Fibroblast of skin of right biceps (primary cell): ENCODE measurements at regions not wholly inside any gene's neighbourhood (a gene's known extent, or its start where the extent isn't known, plus 50 kb on each side); places are given as distances from the start of the nearest gene placed in this dataset.

ENCODE experiments used
- DNase-seq: peaks from one replicate; pipeline ENCODE4 v3.0.0-alpha.2; 2013

DNA sequence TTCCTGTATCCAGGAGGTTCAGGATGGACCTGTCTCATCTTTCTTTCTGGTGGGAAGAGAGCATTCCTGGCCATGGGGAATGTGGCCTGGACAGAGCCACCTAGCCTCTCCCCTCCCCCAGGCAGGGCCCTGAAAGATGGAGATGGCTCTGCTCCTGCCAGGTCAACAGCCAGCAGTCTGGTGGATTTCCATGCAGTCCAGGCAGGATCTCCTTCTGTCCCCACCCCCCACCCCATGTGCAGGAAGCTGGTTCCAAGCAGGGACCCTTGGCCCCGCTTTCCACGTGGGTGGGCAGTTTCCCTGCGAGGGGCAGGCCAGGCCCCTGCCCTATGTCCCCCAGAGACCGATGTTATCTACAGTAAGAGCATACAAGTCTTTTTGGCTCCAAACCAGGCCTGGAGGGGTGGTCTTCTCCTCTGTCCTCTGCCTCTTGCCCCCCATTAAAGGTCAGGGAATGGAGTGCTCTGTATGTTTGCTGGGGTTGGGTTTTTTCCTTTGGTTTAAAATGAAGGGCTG lies 240.5 kb downstream of the SEC14L1 start:
- no peak for DNase-seq

- DNase-seq = no peak
Observed at GRCh38 chr17:77381731-77382130, 241.0 kb downstream of the SEC14L1 start.

DNA sequence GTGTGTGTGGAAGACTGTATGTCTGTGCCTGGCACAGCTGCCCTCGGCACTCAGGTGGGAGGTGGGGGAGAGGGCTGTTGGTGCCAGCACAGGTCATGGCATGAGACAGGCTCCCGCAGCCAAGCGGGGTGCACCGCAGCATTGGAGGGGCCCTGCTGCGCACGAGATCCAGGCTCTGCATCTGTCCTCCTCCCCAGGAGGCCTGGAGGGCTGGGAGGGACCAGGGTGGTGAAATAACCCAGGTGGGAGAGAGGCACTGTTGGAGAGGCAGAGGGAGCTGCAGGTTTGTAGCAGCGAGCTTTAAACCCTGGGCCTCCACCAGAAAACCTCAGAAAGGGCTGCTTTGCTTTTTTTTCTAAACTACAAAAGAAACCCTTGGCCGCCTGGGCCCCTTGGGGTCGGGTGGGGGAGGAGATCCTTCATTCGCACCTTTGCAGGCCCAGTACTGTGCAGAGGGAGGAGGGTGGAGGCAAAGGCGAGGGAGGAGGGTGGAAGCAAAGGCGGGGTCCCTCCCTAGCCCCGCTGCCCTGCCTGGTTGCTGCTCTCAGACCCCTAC lies 241.7 kb downstream of the SEC14L1 start:
- DNase-seq = no peak

GRCh38 chr17:77382966-77383612 lies 242.3 kb downstream of the SEC14L1 start:
- peak; percentile 61 for DNase-seq

- no peak for DNase-seq
Observed at GRCh38 chr17:77383613-77384608, 243.1 kb downstream of the SEC14L1 start.

DNA sequence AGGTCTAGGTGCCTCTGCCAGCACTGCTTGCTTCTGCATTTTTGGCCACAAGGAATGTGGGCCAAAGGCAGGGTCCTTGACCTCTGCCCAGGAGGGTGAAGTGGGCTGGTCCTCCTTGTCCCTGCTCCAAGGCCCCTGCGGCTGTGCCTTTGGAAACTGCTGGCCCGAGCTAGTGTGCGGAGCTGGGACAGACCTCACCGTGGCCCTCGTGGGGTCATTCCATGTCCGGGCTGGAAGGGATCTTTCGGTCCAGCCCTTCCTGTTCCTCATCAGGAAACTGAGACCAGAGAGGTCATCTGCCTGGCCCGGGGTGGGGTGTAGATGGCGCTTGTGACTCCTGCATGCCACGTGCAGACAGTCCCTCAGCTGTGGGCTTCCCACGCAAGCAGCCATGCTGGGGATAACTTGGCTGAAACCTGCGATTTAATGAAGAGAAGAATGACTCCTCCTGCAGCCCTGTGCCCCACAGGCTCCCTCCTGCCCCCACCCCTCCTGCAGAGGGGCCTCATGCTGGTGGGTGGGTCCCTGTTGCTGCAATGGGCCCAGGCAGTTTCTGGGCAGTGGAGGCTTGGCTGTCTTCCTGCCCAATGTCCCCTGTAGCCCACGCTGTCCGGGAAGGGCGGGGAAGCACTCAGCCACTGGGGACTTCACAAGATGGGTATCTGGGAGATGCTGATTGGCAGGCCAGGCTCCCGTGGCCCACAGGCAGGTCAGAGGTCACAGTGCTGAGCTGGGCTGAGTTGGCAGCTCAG lies 245.2 kb downstream of the SEC14L1 start:
- DNase-seq = no peak

DNA sequence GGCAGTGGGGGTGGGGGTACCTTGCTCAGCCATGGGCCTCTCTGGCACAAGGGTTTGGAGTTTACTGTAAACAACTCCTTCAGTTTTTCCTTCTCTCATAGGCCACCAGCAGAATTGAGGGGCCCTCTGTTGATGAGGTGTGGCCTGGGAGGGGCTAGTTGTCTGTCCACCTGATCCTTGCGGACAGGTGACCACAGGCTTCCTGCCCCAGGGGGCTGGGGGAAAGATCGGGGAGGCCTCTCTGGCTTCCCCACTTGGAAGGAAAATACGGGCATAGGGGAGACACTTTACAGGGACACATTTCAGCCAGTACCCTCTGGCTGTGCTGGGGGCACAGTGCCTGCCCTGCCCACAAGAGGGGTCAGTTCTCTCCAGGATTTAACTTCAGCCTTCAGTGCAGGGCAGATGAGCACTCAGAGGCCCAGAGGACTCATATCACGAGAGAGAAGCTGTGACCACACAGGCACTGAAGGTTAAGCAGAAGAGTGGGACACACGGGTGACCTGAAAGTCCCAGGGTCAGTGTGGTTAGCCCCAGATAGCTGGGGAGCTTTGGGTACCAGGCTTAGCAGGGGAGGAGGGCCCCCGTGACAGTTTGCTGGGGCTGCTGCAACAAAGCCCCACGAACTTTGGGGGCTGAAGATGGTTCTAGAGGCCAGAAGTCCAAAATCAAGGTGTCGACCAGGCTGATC lies 245.9 kb downstream of the SEC14L1 start:
- no peak for DNase-seq

- no peak for DNase-seq
Observed at GRCh38 chr17:77387891-77388290, 247.1 kb downstream of the SEC14L1 start.

DNA sequence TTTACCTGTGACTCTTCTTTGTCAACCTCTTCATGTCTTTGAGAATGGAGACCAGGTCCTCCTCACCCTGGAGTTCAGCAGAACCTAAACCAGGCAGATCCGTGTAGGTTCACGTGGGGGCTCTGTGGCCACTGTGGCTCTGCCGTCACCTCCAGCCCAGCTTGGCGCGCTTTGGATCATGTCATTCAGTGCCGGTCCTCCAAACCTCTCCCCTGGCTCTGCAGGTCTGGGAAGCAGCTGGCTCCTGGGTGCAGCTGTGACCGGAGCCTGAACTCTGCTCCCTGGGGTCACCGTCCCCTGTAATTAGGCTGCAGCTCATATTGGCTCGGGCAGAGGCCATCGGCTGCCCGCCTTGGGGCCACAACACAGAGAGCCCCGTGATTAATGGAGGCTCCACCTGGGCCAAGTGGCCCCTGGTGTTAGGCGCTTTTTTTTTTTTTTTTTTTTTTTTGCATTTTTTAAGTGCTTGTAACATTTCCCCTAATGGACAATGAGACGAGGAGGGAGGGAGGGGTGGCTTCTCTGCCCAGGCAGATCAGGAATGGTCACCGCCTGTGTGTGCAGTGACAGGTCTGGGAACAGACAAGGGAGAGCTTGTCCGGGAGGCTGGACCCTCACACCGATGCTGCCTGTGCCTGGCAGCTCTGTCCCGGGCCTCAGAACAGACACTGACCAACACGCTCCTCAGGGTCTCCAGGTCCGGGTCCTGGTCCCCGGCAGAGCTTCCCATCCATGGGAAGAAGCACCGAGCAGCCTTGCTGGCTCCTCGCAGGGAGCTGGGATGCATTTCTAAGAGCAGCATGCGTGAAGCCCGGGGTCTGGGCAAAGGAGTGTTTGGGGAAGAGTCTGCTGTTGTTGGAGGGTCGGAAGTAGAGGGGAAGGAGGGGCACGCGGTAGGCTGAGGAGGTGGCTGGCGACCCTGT lies 247.9 kb downstream of the SEC14L1 start:
- DNase-seq = peak; percentile 55

DNA sequence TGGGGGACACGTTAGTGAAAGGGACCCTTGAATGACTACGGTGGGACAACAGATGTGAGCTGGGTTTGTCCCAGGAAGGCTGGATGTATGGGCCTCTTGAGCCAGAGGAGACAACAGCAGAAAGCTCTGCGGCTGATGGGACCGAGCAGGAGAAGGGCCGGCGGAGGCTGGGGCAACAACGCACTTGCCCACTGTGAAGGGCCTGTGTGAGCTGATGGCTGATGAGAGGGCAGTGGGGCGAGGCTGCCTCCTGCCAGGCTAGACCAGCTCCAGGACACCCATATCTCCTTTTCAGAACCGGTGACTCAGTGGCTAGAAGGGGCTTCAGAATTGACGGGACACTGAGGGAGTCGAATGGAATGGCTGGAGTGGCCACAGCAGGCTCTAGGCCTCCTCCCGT lies 250.1 kb downstream of the SEC14L1 start:
- no peak for DNase-seq

DNA sequence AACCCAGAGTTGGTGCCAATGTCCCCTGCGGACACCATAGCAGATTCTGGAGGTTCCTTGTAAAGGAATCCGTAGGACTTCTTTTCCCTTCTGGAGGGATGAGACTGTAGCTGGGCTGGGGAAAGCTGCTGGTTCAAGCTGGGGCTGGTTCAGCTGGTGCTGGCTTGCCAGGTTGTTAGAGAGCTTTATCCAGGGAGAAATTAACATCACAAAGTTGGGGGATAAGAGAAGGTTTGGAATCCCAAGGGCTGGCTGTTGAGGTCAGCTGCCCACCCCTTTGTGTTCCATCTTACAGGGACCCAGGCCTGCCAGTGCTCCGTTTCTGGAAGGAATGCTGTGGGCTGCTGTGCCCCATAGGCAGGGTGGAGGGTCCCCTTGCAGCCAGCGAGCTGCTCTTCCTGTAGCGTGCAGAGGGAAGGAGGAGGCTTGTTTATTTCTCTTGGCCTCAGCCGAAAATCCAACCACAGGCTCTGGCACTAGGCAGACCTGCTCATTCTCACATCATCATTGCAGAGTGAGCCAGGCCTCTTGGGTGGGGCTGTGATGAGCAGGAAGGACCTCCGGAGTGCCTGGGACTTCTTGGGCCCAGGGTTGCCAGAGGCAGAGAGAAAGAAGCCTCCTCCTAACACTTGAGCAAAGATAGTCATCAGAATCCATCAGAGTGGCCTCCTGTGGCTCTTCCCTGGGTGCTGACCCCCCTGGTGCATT lies 251.1 kb downstream of the SEC14L1 start:
- DNase-seq = peak; percentile 98

GRCh38 chr17:77392376-77393273 lies 251.9 kb downstream of the SEC14L1 start:
- DNase-seq = no peak

- DNase-seq = no peak
Observed at GRCh38 chr17:77393274-77393600, 252.5 kb downstream of the SEC14L1 start.

- DNase-seq = no peak
Observed at GRCh38 chr17:77393867-77394539, 253.2 kb downstream of the SEC14L1 start.

DNA sequence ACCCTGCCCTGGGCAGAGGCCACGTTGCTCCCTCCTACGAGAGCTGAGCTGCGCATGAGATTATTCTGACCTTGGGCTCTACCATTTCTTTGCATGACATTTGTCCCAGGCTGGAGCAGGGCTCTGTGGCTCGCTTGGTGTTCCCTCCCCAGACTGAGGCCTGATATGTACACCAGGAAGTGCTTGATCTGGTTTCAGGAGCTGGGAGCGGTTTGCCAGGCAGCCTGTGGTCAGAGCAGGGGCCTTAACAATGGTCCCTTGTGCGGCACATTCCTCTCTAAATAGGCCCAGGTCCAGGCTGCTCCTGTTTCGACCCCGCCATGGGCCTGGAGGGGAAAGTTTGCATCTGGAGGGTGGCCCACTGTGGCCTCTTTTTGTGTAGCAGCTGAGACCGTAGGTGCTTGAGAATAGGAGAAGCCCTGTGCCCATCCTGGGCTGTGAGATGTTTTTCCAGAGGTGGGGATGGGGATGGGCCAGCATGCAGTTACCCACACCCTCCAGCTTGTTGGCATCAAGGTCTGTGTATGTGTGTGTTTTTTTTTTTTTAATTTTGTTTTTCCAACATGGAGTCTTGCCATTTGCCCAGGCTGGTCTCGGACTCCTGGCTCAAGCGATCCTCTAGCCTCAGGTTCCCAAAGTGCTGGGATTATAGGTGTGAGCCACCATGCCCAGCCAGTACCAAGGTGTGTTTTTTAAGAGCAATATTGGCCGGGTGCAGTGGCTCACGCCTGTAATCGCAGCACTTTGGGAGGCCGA lies 253.9 kb downstream of the SEC14L1 start:
- DNase-seq = no peak

GRCh38 chr17:77395501-77396048 lies 254.8 kb downstream of the SEC14L1 start:
- peak; percentile 65 for DNase-seq

- DNase-seq = peak; percentile 80
Observed at GRCh38 chr17:77396610-77397009, 255.8 kb downstream of the SEC14L1 start.

DNA sequence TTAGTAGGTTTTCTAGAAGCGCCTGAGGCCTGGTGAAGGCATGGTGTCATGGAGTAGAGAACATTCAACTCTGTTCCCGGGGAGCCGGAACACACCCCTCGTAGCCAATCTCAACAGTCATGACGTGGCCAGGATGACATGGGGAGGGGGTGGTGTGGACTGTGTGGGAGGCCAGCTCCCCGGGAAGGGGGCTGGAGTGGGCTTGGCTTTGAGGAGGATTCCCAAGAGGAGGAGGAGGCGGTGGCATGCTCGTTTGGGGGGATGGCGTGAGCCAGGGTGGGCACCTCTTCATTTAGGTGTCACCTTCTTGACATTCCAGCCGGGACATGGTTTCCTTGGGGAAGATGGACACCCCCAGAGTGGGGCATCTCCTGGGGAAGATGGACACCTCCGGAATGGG lies 257.5 kb downstream of the SEC14L1 start:
- DNase-seq = no peak
